ENCODE measurements at regions not wholly inside any gene's neighbourhood (a gene's known extent, or its start where the extent isn't known, plus 50 kb on each side); places are given as distances from the start of the nearest gene placed in this dataset.

DNA sequence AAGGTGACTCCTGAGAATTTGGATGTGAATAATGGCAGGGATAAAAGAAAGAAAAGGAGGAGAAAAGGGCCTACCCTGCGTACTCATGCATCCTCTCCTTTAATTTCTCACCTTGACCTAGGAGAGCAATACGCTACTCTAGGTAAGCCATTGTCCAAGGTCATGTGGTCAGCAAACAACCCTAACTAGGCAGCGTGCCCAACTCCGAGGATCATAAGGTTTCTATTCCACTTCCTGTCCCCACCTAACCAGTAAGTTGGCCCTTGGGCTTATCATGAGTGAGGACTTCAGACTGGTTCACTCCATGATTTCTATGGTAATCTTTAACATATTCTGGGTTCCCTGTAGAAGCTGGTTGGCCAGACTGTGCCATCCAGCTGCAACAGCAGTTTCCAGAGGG is 315.1 kb upstream of the CCL2 start:
- TF ChIP-seq, protein P1, sequence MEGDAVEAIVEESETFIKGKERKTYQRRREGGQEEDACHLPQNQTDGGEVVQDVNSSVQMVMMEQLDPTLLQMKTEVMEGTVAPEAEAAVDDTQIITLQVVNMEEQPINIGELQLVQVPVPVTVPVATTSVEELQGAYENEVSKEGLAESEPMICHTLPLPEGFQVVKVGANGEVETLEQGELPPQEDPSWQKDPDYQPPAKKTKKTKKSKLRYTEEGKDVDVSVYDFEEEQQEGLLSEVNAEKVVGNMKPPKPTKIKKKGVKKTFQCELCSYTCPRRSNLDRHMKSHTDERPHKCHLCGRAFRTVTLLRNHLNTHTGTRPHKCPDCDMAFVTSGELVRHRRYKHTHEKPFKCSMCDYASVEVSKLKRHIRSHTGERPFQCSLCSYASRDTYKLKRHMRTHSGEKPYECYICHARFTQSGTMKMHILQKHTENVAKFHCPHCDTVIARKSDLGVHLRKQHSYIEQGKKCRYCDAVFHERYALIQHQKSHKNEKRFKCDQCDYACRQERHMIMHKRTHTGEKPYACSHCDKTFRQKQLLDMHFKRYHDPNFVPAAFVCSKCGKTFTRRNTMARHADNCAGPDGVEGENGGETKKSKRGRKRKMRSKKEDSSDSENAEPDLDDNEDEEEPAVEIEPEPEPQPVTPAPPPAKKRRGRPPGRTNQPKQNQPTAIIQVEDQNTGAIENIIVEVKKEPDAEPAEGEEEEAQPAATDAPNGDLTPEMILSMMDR (IDR thresholded peaks at IDR 0.05), result no peak
- no peak for TF ChIP-seq POLR2A (IDR thresholded peaks at IDR 0.05)

Measured in testis (tissue), 2 donors.